T-helper 9 cell (primary cell): ENCODE measurements at regions not wholly inside any gene's neighbourhood (a gene's known extent, or its start where the extent isn't known, plus 50 kb on each side); places are given as distances from the start of the nearest gene placed in this dataset.

Experiments used
- DNase-seq: peaks from one replicate; pipeline ENCODE4 v3.0.0-alpha.2; 2020

- no peak for DNase-seq
Measured at GRCh38 chr11:70661761-70662501, 263.6 kb downstream of the CTTN start.

GRCh38 chr11:70662691-70663098 is 264.4 kb downstream of the CTTN start:
- no peak for DNase-seq

GRCh38 chr11:70663815-70664214 is 265.5 kb downstream of the CTTN start:
- no peak for DNase-seq

- no peak for DNase-seq
Measured at GRCh38 chr11:70666311-70666710, 268.0 kb downstream of the CTTN start.

GRCh38 chr11:70667767-70668166 is 269.4 kb downstream of the CTTN start:
- no peak for DNase-seq

- DNase-seq: no peak
Measured at GRCh38 chr11:70668204-70669202, 270.2 kb downstream of the CTTN start.

GRCh38 chr11:70669281-70669680 is 271.0 kb downstream of the CTTN start:
- no peak for DNase-seq

- DNase-seq: no peak
Measured at GRCh38 chr11:70669871-70670675, 271.7 kb downstream of the CTTN start.

- DNase-seq: no peak
Measured at GRCh38 chr11:70670676-70671034, 272.3 kb downstream of the CTTN start.

- no peak for DNase-seq
Measured at GRCh38 chr11:70671083-70671482, 272.8 kb downstream of the CTTN start.

- DNase-seq: no peak
Measured at GRCh38 chr11:70671611-70672010, 273.3 kb downstream of the CTTN start.

GRCh38 chr11:70672991-70673653 is 274.8 kb downstream of the CTTN start:
- no peak for DNase-seq

GRCh38 chr11:70674605-70675004 is 276.3 kb downstream of the CTTN start:
- no peak for DNase-seq

GRCh38 chr11:70675697-70676374 is 277.5 kb downstream of the CTTN start:
- DNase-seq: no peak

- no peak for DNase-seq
Measured at GRCh38 chr11:70677232-70677916, 279.0 kb downstream of the CTTN start.

GRCh38 chr11:70678931-70679900 is 280.9 kb downstream of the CTTN start:
- DNase-seq: no peak

GRCh38 chr11:70680781-70681281 is 282.5 kb downstream of the CTTN start:
- DNase-seq: no peak

GRCh38 chr11:70682056-70682455 is 283.7 kb downstream of the CTTN start:
- DNase-seq: no peak

- DNase-seq: no peak
Measured at GRCh38 chr11:70682760-70683159, 284.4 kb downstream of the CTTN start.

- no peak for DNase-seq
Measured at GRCh38 chr11:70687716-70688115, 289.4 kb downstream of the CTTN start.
